ENCODE measurements at regions not wholly inside any gene's neighbourhood (a gene's known extent, or its start where the extent isn't known, plus 50 kb on each side); places are given as distances from the start of the nearest gene placed in this dataset.

- no peak for DNase-seq (ENCODE audit: low read depth in 2 of 3, low spot score in 1 of 3)
These were observed 89.8 kb upstream of the HDAC9 start for GRCh38 chr7:18405726-18406125.

- DNase-seq (ENCODE audit: low read depth in 2 of 3, low spot score in 1 of 3), result no peak
These were observed 88.2 kb upstream of the HDAC9 start for GRCh38 chr7:18407385-18407784.

- DNase-seq (ENCODE audit: low read depth in 2 of 3, low spot score in 1 of 3), result no peak
These were observed 87.1 kb upstream of the HDAC9 start for GRCh38 chr7:18408461-18408860.

GRCh38 chr7:18408868-18409267 is 86.7 kb upstream of the HDAC9 start:
- no peak for DNase-seq (ENCODE audit: low read depth in 2 of 3, low spot score in 1 of 3)

- DNase-seq (ENCODE audit: low read depth in 2 of 3, low spot score in 1 of 3), result no peak
These were observed 82.1 kb upstream of the HDAC9 start for GRCh38 chr7:18413447-18413846.

GRCh38 chr7:18414885-18415284 is 80.7 kb upstream of the HDAC9 start:
- no peak for DNase-seq (ENCODE audit: low read depth in 2 of 3, low spot score in 1 of 3)

GRCh38 chr7:18416988-18417387 is 78.6 kb upstream of the HDAC9 start:
- DNase-seq (ENCODE audit: low read depth in 2 of 3, low spot score in 1 of 3), result no peak

- DNase-seq (ENCODE audit: low read depth in 2 of 3, low spot score in 1 of 3), result no peak
These were observed 76.1 kb upstream of the HDAC9 start for GRCh38 chr7:18419456-18419855.

- DNase-seq (ENCODE audit: low read depth in 2 of 3, low spot score in 1 of 3), result no peak
These were observed 75.4 kb upstream of the HDAC9 start for GRCh38 chr7:18420108-18420507.

GRCh38 chr7:18420748-18421147 is 74.8 kb upstream of the HDAC9 start:
- no peak for DNase-seq (ENCODE audit: low read depth in 2 of 3, low spot score in 1 of 3)

GRCh38 chr7:18421297-18422002 is 74.1 kb upstream of the HDAC9 start:
- no peak for DNase-seq (ENCODE audit: low read depth in 2 of 3, low spot score in 1 of 3)

- DNase-seq (ENCODE audit: low read depth in 2 of 3, low spot score in 1 of 3), result no peak
These were observed 70.3 kb upstream of the HDAC9 start for GRCh38 chr7:18425227-18425626.

- DNase-seq (ENCODE audit: low read depth in 2 of 3, low spot score in 1 of 3), result no peak
These were observed 69.6 kb upstream of the HDAC9 start for GRCh38 chr7:18425838-18426445.

- DNase-seq (ENCODE audit: low read depth in 2 of 3, low spot score in 1 of 3), result no peak
These were observed 68.9 kb upstream of the HDAC9 start for GRCh38 chr7:18426564-18427226.

- no peak for DNase-seq (ENCODE audit: low read depth in 2 of 3, low spot score in 1 of 3)
These were observed 66.0 kb upstream of the HDAC9 start for GRCh38 chr7:18429547-18429946.

- DNase-seq (ENCODE audit: low read depth in 2 of 3, low spot score in 1 of 3), result no peak
These were observed 64.7 kb upstream of the HDAC9 start for GRCh38 chr7:18430810-18431209.

GRCh38 chr7:18434171-18434570 is 61.4 kb upstream of the HDAC9 start:
- no peak for DNase-seq (ENCODE audit: low read depth in 2 of 3, low spot score in 1 of 3)

- DNase-seq (ENCODE audit: low read depth in 2 of 3, low spot score in 1 of 3), result no peak
These were observed 58.4 kb upstream of the HDAC9 start for GRCh38 chr7:18437101-18437500.

GRCh38 chr7:18440934-18441333 is 54.6 kb upstream of the HDAC9 start:
- DNase-seq (ENCODE audit: low read depth in 2 of 3, low spot score in 1 of 3), result no peak

- DNase-seq (ENCODE audit: low read depth in 2 of 3, low spot score in 1 of 3), result no peak
These were observed 50.7 kb upstream of the HDAC9 start for GRCh38 chr7:18444826-18445225.

GRCh38 chr7:18445483-18445882 is 50.1 kb upstream of the HDAC9 start:
- DNase-seq (ENCODE audit: low read depth in 2 of 3, low spot score in 1 of 3), result no peak
